Mesothelial cell of epicardium (in vitro differentiated cells): ENCODE measurements at regions not wholly inside any gene's neighbourhood (a gene's known extent, or its start where the extent isn't known, plus 50 kb on each side); places are given as distances from the start of the nearest gene placed in this dataset.

Experiments used
- DNase-seq, 2 experiments: peaks; one replicate each; pipeline ENCODE4 v3.0.0; 2021; ENCODE audit warnings: low spot score in 2 of 2; ENCODE audit not compliant: unreplicated experiment in 2 of 2
- H3K27ac Mint-ChIP-seq: 2 replicates; pipeline ENCODE4 v1.8.0; 2021; ENCODE audit warnings: mixed read lengths
- H3K27me3 Mint-ChIP-seq: 2 replicates; pipeline ENCODE4 v1.8.0; 2021; ENCODE audit warnings: low read depth, mixed read lengths
- H3K36me3 Mint-ChIP-seq: 2 replicates; pipeline ENCODE4 v1.8.0; 2021; ENCODE audit warnings: mixed read lengths
- H3K4me1 Mint-ChIP-seq: 2 replicates; pipeline ENCODE4 v1.8.0; 2021; ENCODE audit warnings: mixed read lengths
- H3K4me3 Mint-ChIP-seq: 2 replicates; pipeline ENCODE4 v1.8.0; 2021; ENCODE audit warnings: mild to moderate bottlenecking, moderate library complexity, mixed read lengths
- H3K9me3 Mint-ChIP-seq: 2 replicates; pipeline ENCODE4 v1.8.0; 2021; ENCODE audit warnings: mixed read lengths
- TF ChIP-seq, protein P1 (sequence below): fragments of 200-600 bp; sonication (generic); IDR thresholded peaks from one replicate; pipeline ENCODE4 v1.5.0; 2021; ENCODE audit warnings: antibody characterized with exemption; ENCODE audit not compliant: unreplicated experiment

GRCh38 chr5:28414619-28415018, 1376.2 kb upstream of the CDH9 start:
- no peak for DNase-seq
- TF ChIP-seq, protein P1, sequence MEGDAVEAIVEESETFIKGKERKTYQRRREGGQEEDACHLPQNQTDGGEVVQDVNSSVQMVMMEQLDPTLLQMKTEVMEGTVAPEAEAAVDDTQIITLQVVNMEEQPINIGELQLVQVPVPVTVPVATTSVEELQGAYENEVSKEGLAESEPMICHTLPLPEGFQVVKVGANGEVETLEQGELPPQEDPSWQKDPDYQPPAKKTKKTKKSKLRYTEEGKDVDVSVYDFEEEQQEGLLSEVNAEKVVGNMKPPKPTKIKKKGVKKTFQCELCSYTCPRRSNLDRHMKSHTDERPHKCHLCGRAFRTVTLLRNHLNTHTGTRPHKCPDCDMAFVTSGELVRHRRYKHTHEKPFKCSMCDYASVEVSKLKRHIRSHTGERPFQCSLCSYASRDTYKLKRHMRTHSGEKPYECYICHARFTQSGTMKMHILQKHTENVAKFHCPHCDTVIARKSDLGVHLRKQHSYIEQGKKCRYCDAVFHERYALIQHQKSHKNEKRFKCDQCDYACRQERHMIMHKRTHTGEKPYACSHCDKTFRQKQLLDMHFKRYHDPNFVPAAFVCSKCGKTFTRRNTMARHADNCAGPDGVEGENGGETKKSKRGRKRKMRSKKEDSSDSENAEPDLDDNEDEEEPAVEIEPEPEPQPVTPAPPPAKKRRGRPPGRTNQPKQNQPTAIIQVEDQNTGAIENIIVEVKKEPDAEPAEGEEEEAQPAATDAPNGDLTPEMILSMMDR: no peak
- Mint-ChIP-seq H3K4me3 (no peak overlapping the region), H3K27ac (no peak overlapping the region), H3K4me1 (peaks cover 3% of the 10 kb centered on the region), H3K9me3 (peaks cover 41% of the 10 kb centered on the region), H3K27me3 (no peaks in the 10 kb centered on the region), H3K36me3 (peaks cover 2% of the 10 kb centered on the region)

DNA sequence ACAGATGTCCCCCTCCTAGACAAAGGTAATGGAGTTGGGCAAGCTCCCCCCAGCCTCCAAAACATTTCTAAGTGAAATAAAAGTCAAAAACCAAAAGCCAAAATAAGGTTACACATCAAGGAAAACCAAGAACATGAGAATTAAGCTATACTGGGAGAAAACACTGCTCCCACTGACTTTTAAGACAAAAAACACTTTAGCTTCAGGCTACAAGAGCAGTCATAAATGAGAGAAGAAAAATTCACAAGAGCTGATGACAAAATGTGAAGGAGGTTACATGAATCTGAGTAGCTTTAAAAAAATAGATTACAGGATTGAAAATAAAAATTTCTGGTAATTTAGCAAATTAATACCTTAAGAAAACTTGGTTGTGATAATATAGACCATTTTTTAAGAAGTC, 1370.3 kb upstream of the CDH9 start:
- Mint-ChIP-seq H3K36me3 (no peaks in the 10 kb centered on the region), H3K27ac (no peak overlapping the region), H3K9me3 (peaks cover 34% of the 10 kb centered on the region), H3K4me3 (no peak overlapping the region), H3K4me1 (peaks cover 2% of the 10 kb centered on the region), H3K27me3 (no peaks in the 10 kb centered on the region)
- TF ChIP-seq, protein P1: no peak
- no peak for DNase-seq

DNA sequence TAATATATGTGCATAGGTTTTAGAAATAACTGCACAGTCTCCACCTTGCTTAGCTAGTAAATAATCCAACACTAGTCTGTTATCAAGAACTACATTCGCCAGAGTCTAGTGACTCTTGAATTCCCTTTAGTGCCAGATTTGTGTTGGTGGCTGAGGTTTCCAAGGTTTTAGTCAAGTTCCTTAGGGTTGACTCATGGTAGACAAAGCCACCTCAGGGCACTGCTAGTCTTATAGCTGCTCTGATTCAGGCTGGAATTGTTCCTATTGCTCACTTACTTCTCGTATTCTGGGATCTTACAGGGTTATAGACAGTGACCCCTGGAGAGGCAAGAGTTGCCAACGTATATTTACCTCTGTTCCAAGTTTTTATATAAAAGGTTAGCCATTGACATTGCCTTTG, 1369.8 kb upstream of the CDH9 start:
- peaks cover 30% of the 10 kb centered on the region for H3K9me3 Mint-ChIP-seq
- no peak for DNase-seq

DNA sequence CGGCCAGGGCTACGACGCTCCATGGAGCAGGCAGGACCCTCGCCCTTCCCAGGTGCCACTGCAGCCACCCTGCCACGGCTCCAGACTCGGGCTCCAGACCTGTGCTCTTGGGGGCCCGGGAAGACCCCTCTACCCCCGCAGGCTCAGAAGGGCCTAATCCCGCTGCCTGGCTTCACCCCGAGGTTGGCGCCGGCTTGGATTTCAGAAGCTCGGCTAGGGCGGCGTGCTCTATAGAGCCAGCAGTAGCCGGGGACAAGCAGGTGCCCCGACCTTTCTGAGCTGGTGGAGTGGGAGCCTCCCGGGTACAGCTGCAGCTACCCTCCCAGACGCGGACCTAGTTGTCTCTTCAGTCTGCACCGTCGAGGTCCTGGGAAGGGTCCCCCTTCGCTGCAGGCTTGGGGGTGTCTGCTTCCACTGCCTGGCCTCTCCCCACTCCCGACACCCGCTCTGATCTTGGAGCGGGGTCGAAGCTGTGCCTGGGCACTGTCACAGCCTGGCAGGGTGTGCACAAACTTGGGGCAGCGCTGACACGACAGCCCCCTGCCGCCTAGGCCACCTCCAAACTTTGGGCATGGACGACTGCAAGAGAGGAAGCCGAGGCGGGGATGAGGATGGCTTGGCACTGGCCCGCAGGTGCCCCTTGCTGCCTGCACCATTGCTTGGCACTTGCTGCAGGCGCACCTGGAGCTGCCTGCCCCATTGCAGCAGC, 1366.1 kb upstream of the CDH9 start:
- DNase-seq: no peak

More for the DNA sequence above, 1369.8 kb upstream of the CDH9 start:
- Mint-ChIP-seq H3K4me1 (peaks cover 2% of the 10 kb centered on the region), H3K36me3 (no peaks in the 10 kb centered on the region), H3K27ac (no peak overlapping the region), H3K27me3 (no peaks in the 10 kb centered on the region), H3K4me3 (no peak overlapping the region)
- TF ChIP-seq, protein P1: no peak

DNA sequence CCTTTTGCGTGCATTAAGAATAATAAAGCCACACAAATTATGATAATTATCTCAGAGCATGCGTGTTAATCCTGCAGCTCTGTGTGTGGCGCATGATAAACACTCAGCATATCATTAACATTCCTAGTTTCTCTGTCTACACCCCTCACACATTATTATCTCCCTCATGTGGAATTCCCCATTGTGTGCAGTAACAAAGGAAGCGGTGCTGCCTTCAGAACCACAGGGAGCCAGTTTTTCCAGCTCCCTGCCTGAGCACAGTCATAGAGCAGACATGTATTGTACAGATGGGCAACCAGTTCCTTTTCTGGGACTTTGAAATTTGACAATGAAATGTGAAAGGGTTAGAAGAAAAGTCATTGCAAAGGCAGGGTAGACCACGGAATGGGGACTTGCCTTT, 1365.5 kb upstream of the CDH9 start:
- Mint-ChIP-seq H3K27ac (peak overlapping the region; percentile 20), H3K36me3 (no peaks in the 10 kb centered on the region), H3K27me3 (no peaks in the 10 kb centered on the region), H3K4me3 (no peak overlapping the region), H3K9me3 (peaks cover 13% of the 10 kb centered on the region), H3K4me1 (peaks cover 7% of the 10 kb centered on the region)
- TF ChIP-seq, protein P1: no peak
- DNase-seq: no peak

More for the DNA sequence above, 1366.1 kb upstream of the CDH9 start:
- Mint-ChIP-seq H3K4me3 (no peak overlapping the region), H3K4me1 (peaks cover 4% of the 10 kb centered on the region), H3K36me3 (no peaks in the 10 kb centered on the region), H3K27me3 (no peaks in the 10 kb centered on the region), H3K27ac (no peak overlapping the region), H3K9me3 (peaks cover 13% of the 10 kb centered on the region)
- TF ChIP-seq, protein P1: no peak
